AML-193 (cell line): ENCODE measurements at regions not wholly inside any gene's neighbourhood (a gene's known extent, or its start where the extent isn't known, plus 50 kb on each side); places are given as distances from the start of the nearest gene placed in this dataset.

Experiments used
- DNase-seq, 2 experiments: peaks; one replicate each; lab custom pipeline; 2025; lab: John Stamatoyannopoulos, UW

DNA sequence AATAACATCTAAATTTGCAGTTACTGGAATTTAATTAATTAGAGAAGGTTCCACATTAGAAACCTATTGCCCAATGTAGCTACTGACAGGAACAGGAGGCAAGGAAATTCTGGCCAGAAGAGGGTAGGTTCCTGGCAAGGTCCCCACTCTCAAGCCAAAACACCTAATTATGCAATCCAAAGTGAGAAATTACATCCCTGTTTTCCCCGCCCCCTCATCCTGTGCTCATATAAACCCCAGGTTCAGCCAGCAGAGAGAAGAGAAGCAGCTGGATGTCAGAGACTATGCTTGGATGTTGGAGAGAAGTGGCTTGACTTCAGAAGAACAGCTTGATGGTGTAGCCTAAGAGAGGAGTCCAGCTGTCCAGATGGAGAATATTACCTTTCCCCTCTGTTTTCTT, 951.3 kb upstream of the PRR20A start:
- DNase-seq: no peak

DNA sequence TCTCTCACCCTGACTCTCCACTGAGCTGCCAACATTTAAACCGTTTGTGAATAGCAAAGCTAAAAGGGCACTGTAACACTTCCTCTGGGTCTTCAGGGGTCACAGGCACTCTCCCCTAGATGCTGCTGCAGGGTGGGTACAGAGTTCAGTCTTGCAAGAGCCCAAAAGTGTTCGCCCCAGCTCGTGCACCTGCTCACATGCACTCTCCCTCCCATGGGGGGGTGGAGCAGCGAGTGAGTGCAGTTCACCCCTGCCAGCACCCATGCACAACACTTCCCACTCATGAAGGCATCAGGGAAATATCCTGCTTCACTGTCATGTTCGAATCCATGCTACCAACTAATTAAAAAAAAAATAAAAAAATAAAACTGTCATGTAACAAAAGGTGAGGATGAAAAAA, 950.7 kb upstream of the PRR20A start:
- DNase-seq: no peak

DNA sequence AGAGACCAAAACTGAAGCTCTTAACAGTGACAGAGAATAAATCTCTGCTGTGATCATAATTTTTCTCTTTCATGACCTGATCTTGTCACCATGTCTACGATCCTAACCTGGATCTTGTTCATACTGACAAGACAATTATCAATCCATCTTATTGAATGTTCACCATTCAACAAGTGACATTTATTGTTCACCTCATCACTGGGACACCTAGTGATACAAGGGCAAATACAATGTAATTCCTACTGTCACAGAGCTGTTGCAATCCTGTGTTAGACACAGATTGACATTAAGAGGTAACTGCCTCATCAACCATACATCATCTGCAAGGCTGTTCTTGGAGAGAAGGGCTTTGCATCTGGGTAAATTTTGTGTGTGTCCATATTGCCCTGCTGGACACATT, 942.4 kb upstream of the PRR20A start:
- DNase-seq: no peak

DNA sequence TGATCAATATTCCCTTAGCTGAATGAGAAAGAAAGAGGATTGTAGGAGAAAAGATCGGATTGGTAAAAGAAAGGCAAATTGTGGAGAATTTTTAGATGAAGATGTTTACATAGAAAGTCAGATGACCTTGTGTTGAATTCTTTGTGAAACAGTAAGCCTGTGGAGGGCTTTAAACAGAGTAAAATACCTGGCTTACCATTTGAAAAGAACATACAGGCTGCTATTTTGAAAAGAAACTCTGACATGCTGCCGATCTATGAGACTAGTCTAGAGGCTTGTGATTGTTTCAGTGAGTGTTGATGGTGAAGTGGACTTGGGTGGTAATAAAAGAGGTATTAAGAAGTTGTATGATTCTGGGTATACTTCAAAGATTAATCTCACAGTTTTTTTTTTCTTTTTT, 938.9 kb upstream of the PRR20A start:
- DNase-seq: no peak

- DNase-seq: no peak
Observed at GRCh38 chr13:56216221-56216620, 924.5 kb upstream of the PRR20A start.

- DNase-seq: no peak
Observed at GRCh38 chr13:56247692-56248091, 893.0 kb upstream of the PRR20A start.

DNA sequence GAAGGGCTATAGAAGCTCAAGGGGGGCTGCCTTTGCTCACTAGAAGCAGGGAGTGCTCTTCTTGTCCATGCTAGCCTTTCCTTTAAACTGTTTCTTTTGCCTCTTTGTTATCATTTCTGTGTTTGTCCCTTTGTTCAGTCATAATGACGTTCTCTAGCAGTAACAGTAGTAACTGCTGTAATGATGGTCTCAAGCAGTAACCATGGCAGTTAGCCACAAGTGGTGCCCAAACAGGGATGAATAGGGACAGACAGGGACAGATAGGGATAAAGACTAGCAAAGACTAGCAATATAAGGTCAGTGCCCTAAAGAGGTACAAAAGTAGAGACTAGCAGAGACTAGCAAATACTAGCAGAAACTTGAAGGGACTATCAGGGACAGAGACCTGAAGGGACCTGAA, 869.0 kb upstream of the PRR20A start:
- no peak for DNase-seq

DNA sequence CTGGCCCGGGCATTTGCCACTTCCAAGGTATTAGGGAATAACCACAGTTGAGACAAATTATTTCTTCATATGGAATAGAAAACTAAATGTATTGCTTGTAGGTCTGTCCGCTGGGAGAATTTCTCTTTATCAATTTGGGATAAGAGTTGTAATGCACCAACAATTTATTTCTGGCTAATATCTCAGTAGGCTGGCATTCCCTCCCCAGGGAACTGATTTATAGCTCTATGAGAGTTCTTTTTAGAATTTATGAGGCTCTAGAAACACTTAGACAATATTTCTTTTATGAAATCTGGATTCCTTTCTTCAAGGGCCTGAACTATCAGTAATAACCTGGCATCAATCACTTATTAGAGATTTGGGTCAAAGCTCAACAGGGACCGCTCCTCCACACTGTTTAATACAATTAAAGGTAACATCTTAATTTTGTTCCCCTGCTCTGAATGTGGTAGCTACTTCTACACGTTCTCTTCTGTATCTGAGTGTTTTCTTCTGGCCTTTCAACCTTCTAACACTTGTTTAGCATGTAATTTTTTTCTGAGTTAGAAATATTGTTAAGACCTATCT, 857.4 kb upstream of the PRR20A start:
- DNase-seq: no peak

- no peak for DNase-seq
Observed at GRCh38 chr13:56299650-56300049, 841.1 kb upstream of the PRR20A start.

DNA sequence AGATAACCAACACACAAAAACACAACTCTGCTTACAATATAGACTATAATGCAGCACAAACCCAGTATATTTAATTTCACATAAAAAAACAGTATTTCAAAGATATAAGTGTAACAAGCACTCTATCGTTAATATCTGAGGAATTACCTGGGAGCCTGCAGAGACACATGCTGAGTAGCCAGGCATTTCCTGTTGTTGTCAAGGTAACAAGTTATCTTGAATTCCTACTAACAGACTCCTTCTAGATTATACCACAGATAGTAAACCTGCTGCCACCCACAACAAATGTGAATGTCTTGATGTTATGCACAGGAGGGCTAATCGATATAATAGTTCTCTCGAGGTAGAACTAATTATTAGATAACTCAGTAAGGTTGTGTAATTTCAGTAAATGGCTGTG, 826.0 kb upstream of the PRR20A start:
- DNase-seq: no peak

- DNase-seq: no peak
Observed at GRCh38 chr13:56317841-56318240, 822.9 kb upstream of the PRR20A start.

DNA sequence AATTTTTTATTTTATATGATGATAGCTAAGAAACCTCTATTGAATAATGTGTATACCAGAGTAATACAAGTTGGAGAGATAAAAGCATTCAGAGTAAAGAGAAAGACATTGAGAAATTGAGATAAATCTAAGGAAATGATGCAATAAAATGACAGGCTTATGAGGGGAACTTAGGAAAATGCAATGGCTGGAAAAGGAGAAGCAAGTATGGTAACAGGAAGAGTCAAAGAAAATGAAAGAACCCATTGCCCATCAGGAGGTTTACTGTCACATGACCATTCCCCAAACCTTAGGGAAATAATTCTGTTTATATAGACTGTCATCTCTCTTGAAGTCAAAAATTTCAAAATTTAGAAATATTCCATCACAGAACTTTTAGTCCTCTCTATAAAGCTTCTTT, 808.0 kb upstream of the PRR20A start:
- peak; percentile 76 to 77 for DNase-seq

GRCh38 chr13:56335775-56336174, 804.9 kb upstream of the PRR20A start:
- DNase-seq: no peak

DNA sequence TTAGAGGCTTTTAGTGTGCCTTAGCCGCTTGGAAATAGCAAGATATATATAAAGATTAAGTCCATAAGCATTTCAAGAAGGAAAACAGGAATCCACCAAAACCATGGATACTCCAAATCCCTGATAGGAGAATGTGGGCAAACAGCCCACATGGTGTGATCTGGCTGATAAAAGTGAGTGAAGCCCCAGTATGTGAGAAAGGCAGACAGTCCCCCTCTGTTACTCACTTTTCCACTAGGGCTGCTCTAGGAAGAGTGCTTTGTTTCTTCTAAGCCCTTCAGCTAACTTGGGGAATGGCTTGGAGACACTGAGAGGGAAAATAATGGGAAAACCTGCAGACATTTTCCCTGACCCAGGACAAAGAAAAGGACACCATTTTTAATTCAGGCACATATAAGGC, 802.3 kb upstream of the PRR20A start:
- DNase-seq: no peak

DNA sequence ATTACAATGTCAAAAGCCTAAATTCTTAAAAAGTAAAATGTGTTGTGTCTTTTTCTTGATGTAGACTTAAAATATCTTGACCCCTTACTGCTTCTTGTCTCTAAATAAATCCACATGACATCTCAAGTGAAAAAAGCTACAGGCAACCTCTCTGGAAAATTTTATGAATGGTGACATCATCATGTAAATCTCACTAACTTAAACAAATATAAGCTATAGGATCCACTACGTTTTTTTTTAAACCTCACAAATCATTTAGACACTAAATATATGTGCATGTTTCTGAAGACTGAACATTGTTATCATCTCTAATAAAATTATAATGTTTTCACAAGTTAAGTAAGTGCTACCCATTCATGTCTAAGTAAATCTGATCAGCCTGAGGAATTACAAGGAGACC, 793.7 kb upstream of the PRR20A start:
- no peak for DNase-seq

DNA sequence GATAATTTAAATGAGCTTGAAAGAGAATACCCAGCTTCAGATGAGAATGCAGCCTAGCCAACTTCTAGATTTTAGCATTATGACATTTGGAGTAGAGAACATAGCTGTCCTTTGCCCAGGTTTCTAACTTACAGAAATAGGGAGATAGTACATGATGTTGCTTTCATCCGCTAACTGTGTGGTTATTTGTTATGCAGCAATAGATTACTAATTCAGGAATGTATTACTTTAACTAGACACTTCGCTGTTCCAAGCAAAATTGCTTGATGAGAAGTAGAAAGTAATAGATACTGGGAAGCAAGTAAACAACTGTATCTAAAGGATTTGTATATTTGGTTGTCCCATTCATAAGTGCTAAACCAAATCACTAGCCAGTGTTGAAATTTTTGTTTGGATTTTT, 790.9 kb upstream of the PRR20A start:
- DNase-seq: no peak

GRCh38 chr13:56351041-56351440, 789.7 kb upstream of the PRR20A start:
- no peak for DNase-seq

DNA sequence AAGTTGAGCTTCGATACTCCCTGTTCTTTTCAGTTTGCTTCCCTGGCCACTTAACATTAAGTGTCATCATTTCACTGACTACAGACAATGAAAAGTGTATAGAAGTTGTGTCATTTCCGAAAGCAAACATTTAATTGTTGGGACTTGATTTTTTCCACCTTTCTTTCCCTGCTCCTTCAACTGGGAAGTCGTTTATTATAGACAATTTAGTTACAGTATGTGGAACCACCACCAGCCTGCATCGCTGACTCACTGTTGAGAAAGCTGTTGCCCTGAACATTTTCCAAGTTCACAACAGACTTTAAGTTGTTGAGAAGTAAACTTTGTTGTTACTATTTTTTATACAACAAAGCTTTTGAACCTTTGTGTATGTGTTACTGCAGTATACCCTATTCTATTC, 788.4 kb upstream of the PRR20A start:
- no peak for DNase-seq

DNA sequence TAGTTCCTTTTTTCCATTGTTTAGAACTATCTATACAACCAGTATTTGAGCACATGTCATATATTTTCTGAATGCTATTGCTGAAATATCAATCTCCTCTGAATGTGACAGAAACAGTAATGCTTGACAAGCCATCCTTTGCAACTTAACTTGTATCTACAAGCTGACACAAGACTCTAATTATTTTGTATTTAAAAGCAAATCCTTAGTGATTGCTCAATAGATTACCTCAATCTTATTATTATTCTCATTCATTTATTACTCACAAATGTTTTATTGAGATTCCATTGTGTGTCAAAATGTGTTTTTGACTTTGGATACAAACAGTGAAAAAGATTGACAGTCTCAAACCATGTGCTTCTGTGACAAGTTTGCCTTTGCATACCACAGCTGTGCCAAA, 787.8 kb upstream of the PRR20A start:
- DNase-seq: no peak

DNA sequence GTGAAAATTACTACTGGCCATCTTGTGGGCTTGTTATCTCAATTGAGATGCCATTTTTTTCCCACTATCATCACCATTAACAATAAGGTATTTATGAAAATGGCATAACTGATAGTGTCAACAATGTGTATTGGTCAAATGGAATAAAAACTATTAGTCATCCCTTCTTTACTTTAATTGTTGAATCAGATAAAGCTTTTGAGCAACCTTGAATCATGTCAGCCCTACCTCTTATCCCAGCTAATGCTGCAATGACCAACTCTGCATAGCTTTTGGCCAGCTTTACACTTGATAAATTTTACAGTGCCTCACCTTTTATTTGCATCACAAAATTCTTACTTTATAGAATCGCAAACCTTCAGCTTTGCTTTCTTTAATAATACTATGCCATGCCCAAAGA, 784.0 kb upstream of the PRR20A start:
- DNase-seq: no peak

DNA sequence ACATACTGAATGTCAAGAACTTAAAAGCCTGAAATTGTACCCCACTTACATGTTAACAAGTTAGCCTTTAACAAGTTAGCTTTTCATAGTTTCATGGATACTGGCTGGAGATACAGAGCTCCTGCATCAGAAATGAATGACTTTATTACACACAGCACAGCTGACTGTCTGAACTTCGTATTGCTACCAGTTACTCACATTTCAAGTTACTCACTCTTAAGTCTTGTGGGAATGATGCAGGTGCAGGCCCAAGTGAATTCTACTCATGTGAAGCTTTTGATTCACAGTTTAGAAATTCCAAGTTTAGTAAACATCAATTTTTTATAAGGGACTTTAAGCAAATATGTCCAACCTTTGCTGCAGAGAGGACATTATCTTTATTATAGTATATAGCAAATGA, 762.2 kb upstream of the PRR20A start:
- no peak for DNase-seq

DNA sequence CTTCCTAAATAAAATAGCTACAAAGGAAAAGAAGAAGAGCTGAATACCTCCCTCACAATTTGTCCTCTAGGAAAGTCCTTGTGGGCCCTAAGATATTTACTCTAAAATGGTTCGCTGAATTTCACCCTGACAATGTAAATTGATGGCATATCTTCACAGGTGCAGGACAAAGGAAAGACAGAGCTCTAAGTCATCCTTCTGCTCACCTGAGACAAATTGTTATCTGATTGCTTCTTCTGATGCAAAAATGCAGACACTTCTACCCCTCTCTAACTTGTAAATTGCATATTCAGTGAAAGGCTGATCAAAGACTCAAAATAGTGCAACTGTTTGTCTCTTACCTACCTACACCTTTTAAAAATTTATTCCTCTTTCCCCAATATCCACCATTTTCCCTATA, 747.2 kb upstream of the PRR20A start:
- no peak for DNase-seq

- DNase-seq: no peak
Observed at GRCh38 chr13:56396318-56396717, 744.4 kb upstream of the PRR20A start.

DNA sequence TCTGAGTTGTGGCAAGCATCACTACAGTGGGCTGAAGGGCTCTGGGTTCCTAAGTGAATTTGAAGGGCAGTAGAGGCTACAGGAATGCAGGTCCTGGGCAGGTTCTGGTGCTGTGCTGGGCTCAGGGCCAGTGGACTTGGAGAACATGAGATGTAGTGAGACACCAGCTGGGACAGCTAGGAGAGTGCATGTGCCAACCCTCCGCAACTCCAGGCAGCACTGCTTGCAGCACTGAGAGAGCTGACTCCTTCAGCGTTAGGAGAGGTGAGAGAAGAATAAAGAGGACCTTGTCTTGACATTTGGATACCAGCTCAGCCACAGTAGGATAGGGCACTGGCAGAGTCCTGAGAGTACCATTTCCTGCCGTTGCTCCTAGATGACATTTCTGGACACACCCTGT, 739.9 kb upstream of the PRR20A start:
- no peak for DNase-seq

- no peak for DNase-seq
Observed at GRCh38 chr13:56412856-56413255, 727.9 kb upstream of the PRR20A start.
